Amniotic epithelial cell (primary cell): ENCODE measurements at regions not wholly inside any gene's neighbourhood (a gene's known extent, or its start where the extent isn't known, plus 50 kb on each side); places are given as distances from the start of the nearest gene placed in this dataset.

Experiments used
- DNase-seq: peaks from one replicate; pipeline ENCODE4 v3.0.0-alpha.2; 2010; ENCODE audit warnings: low read depth

GRCh38 chr14:51515611-51516010 is 136.1 kb upstream of the FRMD6 start:
- DNase-seq = no peak

- DNase-seq = no peak
These were observed 134.9 kb upstream of the FRMD6 start for GRCh38 chr14:51516706-51517395.

GRCh38 chr14:51518280-51518679 is 133.4 kb upstream of the FRMD6 start:
- no peak for DNase-seq

- no peak for DNase-seq
These were observed 133.0 kb upstream of the FRMD6 start for GRCh38 chr14:51518711-51519110.

- DNase-seq = no peak
These were observed 131.6 kb upstream of the FRMD6 start for GRCh38 chr14:51520087-51520486.

GRCh38 chr14:51521764-51522163 is 129.9 kb upstream of the FRMD6 start:
- DNase-seq = peak; percentile 85

- no peak for DNase-seq
These were observed 128.5 kb upstream of the FRMD6 start for GRCh38 chr14:51523243-51523642.

GRCh38 chr14:51525739-51526138 is 126.0 kb upstream of the FRMD6 start:
- DNase-seq = no peak

GRCh38 chr14:51527073-51527472 is 124.6 kb upstream of the FRMD6 start:
- DNase-seq = peak; percentile 65

GRCh38 chr14:51529736-51530135 is 122.0 kb upstream of the FRMD6 start:
- no peak for DNase-seq

- peak; percentile 55 for DNase-seq
These were observed 118.5 kb upstream of the FRMD6 start for GRCh38 chr14:51533160-51533559.

GRCh38 chr14:51533872-51534553 is 117.7 kb upstream of the FRMD6 start:
- no peak for DNase-seq

GRCh38 chr14:51534610-51535011 is 117.1 kb upstream of the FRMD6 start:
- no peak for DNase-seq

GRCh38 chr14:51535443-51536044 is 116.2 kb upstream of the FRMD6 start:
- DNase-seq = no peak

GRCh38 chr14:51538973-51539372 is 112.7 kb upstream of the FRMD6 start:
- DNase-seq = no peak

- DNase-seq = peak; percentile 67
These were observed 112.1 kb upstream of the FRMD6 start for GRCh38 chr14:51539571-51540037.

- peak; percentile 42 for DNase-seq
These were observed 111.3 kb upstream of the FRMD6 start for GRCh38 chr14:51540364-51540763.

- DNase-seq = no peak
These were observed 107.2 kb upstream of the FRMD6 start for GRCh38 chr14:51544471-51544870.

GRCh38 chr14:51544901-51545300 is 106.8 kb upstream of the FRMD6 start:
- DNase-seq = no peak

GRCh38 chr14:51545396-51545795 is 106.3 kb upstream of the FRMD6 start:
- no peak for DNase-seq

- no peak for DNase-seq
These were observed 105.6 kb upstream of the FRMD6 start for GRCh38 chr14:51546099-51546498.

GRCh38 chr14:51546603-51547258 is 105.0 kb upstream of the FRMD6 start:
- DNase-seq = no peak

GRCh38 chr14:51547260-51547659 is 104.5 kb upstream of the FRMD6 start:
- peak; percentile 98 for DNase-seq
